CD4-positive, CD25-positive, alpha-beta regulatory T cell (primary cell): ENCODE measurements at regions not wholly inside any gene's neighbourhood (a gene's known extent, or its start where the extent isn't known, plus 50 kb on each side); places are given as distances from the start of the nearest gene placed in this dataset.

ENCODE experiments used
- ATAC-seq, 2 donors: fragments of 150-1000 bp; cut with Tn5 transposase; one replicate each; pipeline ENCODE4 v1.10.0; 2021; ENCODE audit warnings: low read depth in 2 of 2, moderate number of reproducible peaks in 2 of 2, moderate library complexity in 1 of 2
- DNase-seq, 3 donors: peaks; one replicate each; pipeline versions ENCODE4 v3.0.0 to v3.0.0-alpha.2; 2012 to 2022; ENCODE audit warnings: mixed read lengths in 1 of 3
- H3K27ac ChIP-seq: one replicate; pipeline ENCODE4 v1.7.0; 2013; ENCODE audit warnings: mild to moderate bottlenecking, low read length; ENCODE audit not compliant: insufficient read depth, poor library complexity, severe bottlenecking
- H3K27me3 ChIP-seq: one replicate; pipeline ENCODE4 v1.7.0; 2013; ENCODE audit warnings: low read length; ENCODE audit not compliant: control insufficient read depth, insufficient read depth
- H3K36me3 ChIP-seq: one replicate; pipeline ENCODE4 v1.7.0; 2013; ENCODE audit warnings: mild to moderate bottlenecking, low read length, moderate library complexity; ENCODE audit not compliant: control insufficient read depth, insufficient read depth
- H3K4me1 ChIP-seq: 2 replicates; pipeline ENCODE4 v1.7.0; 2013; ENCODE audit warnings: mild to moderate bottlenecking, low read length; ENCODE audit not compliant: insufficient read depth, control insufficient read depth, poor library complexity, severe bottlenecking
- H3K4me3 ChIP-seq: one replicate; pipeline ENCODE4 v1.7.0; 2013; ENCODE audit warnings: low read depth, mild to moderate bottlenecking, low read length, moderate library complexity
- H3K9me3 ChIP-seq, 2 experiments: 1 replicate in 1 of 2; 2 replicates in 1 of 2; pipeline ENCODE4 v1.7.0; 2013; ENCODE audit warnings: low read length in 2 of 2, mild to moderate bottlenecking in 1 of 2, moderate library complexity in 1 of 2; ENCODE audit not compliant: control insufficient read depth in 2 of 2
- H3K27ac Mint-ChIP-seq, 3 donors: one replicate each; pipeline ENCODE4 v1.8.0; 2020 to 2022; ENCODE audit warnings: mild to moderate bottlenecking in 3 of 3, mixed read lengths in 3 of 3, moderate library complexity in 2 of 3
- H3K27me3 Mint-ChIP-seq: one replicate; pipeline ENCODE4 v1.8.0; 2022; ENCODE audit warnings: mild to moderate bottlenecking, mixed read lengths
- H3K36me3 Mint-ChIP-seq: one replicate; pipeline ENCODE4 v1.8.0; 2020; ENCODE audit warnings: mixed read lengths
- H3K4me1 Mint-ChIP-seq, 4 donors: one replicate each; pipeline ENCODE4 v1.8.0; 2020 to 2022; ENCODE audit warnings: mixed read lengths in 4 of 4, mild to moderate bottlenecking in 1 of 4
- H3K4me3 Mint-ChIP-seq, 4 donors: one replicate each; pipeline ENCODE4 v1.8.0; 2020 to 2022; ENCODE audit warnings: mild to moderate bottlenecking in 4 of 4, mixed read lengths in 4 of 4, moderate library complexity in 3 of 4
- H3K9me3 Mint-ChIP-seq, 7 donors: one replicate each; pipeline ENCODE4 v1.8.0; 2020 to 2022; ENCODE audit warnings: mixed read lengths in 7 of 7, mild to moderate bottlenecking in 3 of 7, moderate library complexity in 2 of 7

DNA sequence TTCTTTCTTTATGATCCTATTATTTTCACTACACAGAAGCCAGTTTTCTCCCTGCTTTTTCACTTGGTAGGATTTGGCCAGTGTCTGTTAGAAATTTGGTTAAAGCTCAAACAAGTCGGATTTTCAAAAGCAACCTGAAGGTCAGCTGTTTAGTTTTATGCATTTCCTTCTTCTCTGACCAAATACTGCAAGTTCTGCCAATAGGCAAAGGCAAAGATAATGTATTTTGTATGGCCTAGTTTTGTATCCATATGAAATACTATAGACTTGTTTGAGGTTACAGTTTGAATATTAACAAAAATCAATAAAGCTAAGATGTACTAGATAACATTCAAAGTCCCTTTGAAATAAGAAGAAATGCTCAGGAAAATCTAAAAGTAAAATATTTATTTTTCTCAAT is 439.4 kb downstream of the TRIML1 start:
- H3K36me3 ChIP-seq, result no peaks in the 10 kb centered on the region
- H3K4me3 ChIP-seq, result no peak overlapping the region
- no peak overlapping the region for H3K27ac ChIP-seq
- Mint-ChIP-seq H3K4me1 (no peaks in the 10 kb centered on the region), H3K9me3 (peaks cover 6 to 29% (median 12%) of the 10 kb centered on the region in 7 donors), H3K27me3 (no peaks in the 10 kb centered on the region), H3K4me3 (no peak overlapping the region), H3K27ac (no peak overlapping the region), H3K36me3 (peaks cover 3% of the 10 kb centered on the region)
- H3K9me3 ChIP-seq, result peaks cover 0 to 6% of the 10 kb centered on the region in 2 experiments
- ATAC-seq, result no peak
- DNase-seq, result no peak
- no peaks in the 10 kb centered on the region for H3K27me3 ChIP-seq
- H3K4me1 ChIP-seq, result no peaks in the 10 kb centered on the region

DNA sequence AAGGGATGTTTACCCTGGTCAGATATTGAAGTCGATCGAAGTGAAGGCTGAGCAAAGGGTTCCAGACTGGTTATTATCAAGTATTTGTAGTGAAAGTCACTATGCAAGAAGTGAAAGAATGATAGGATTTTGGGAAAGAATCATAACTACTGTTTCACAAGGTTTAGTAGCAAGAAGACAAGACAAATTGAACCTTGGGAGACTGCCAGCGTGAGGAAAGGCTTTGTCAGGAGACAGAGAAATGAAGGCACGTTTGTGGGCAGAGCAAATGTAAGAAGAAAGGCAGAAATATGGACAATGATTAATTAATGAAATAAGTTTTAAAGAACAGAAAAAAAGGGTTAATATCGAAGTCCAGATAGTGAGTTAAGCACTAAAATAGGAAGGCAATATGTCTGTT is 456.8 kb downstream of the TRIML1 start:
- H3K27ac Mint-ChIP-seq, result no peak overlapping the region
- Histone ChIP-seq H3K4me3 (no peak overlapping the region), H3K4me1 (no peaks in the 10 kb centered on the region), H3K36me3 (no peaks in the 10 kb centered on the region), H3K27ac (no peak overlapping the region), H3K27me3 (no peaks in the 10 kb centered on the region), H3K9me3 (peaks cover 2 to 3% of the 10 kb centered on the region in 2 experiments)
- ATAC-seq (no peak), DNase-seq (no peak)
- H3K36me3 Mint-ChIP-seq, result no peaks in the 10 kb centered on the region
- H3K9me3 Mint-ChIP-seq, result peaks cover 3 to 26% (median 9%) of the 10 kb centered on the region in 7 donors
- no peaks in the 10 kb centered on the region for H3K27me3 Mint-ChIP-seq
- no peak overlapping the region for H3K4me3 Mint-ChIP-seq
- H3K4me1 Mint-ChIP-seq, result no peaks in the 10 kb centered on the region

DNA sequence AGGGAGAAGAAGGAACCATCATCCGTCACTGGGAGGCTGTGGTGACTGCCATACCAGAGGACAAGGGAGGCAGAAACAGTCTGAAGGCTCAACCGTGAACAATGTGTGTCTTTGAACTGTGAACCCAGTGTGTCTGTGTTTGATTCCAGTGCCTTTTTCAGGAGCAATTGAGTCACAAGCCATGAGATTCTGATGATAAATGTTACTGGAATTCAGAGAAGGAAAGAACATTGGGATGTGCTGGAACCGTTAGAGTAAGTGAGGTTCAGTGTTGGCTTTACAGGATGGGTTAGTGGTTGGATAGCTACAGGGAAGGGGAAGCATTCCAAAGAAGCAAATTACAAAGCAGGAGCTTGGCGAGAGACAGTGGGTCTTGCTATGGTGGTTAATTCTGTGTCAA is 464.4 kb downstream of the TRIML1 start:
- Mint-ChIP-seq H3K27ac (no peak overlapping the region), H3K36me3 (no peaks in the 10 kb centered on the region), H3K27me3 (no peaks in the 10 kb centered on the region), H3K9me3 (peaks cover 2 to 15% (median 6%) of the 10 kb centered on the region in 7 donors), H3K4me3 (no peak overlapping the region), H3K4me1 (no peaks in the 10 kb centered on the region)
- H3K36me3 ChIP-seq, result no peaks in the 10 kb centered on the region
- ATAC-seq, result no peak
- no peak overlapping the region for H3K4me3 ChIP-seq
- no peaks in the 10 kb centered on the region for H3K27me3 ChIP-seq
- no peak for DNase-seq
- H3K9me3 ChIP-seq, result peaks cover 3 to 9% of the 10 kb centered on the region in 2 experiments
- H3K27ac ChIP-seq, result no peak overlapping the region
- no peaks in the 10 kb centered on the region for H3K4me1 ChIP-seq

DNA sequence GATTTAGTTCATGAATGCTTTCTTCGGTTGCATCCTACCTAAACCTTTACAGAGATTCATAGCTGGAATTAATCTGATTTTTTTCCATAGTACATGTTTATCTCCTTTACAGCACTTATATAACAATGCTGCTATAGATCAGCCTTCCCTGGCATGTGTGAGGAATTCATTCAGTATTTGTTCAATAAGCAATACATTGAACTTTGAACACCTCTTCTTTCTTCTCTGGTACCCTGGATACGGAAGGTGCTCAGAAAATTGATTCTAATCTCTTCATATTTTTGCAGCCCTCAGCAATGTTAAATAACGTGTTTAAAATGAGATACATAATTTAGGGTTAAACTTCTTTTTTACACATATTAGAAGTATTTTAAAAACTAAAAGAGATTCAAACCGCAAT is 467.4 kb downstream of the TRIML1 start:
- no peak overlapping the region for H3K4me3 Mint-ChIP-seq
- DNase-seq, result no peak
- H3K36me3 ChIP-seq, result no peaks in the 10 kb centered on the region
- peaks cover 1 to 13% (median 4%) of the 10 kb centered on the region in 7 donors for H3K9me3 Mint-ChIP-seq
- no peak overlapping the region for H3K27ac Mint-ChIP-seq
- no peaks in the 10 kb centered on the region for H3K27me3 Mint-ChIP-seq
- no peaks in the 10 kb centered on the region for H3K4me1 Mint-ChIP-seq
- H3K27me3 ChIP-seq, result no peaks in the 10 kb centered on the region
- H3K27ac ChIP-seq, result no peak overlapping the region
- H3K4me1 ChIP-seq, result no peaks in the 10 kb centered on the region
- peaks cover 3 to 14% of the 10 kb centered on the region in 2 experiments for H3K9me3 ChIP-seq
- no peak for ATAC-seq
- no peak overlapping the region for H3K4me3 ChIP-seq
- no peaks in the 10 kb centered on the region for H3K36me3 Mint-ChIP-seq

DNA sequence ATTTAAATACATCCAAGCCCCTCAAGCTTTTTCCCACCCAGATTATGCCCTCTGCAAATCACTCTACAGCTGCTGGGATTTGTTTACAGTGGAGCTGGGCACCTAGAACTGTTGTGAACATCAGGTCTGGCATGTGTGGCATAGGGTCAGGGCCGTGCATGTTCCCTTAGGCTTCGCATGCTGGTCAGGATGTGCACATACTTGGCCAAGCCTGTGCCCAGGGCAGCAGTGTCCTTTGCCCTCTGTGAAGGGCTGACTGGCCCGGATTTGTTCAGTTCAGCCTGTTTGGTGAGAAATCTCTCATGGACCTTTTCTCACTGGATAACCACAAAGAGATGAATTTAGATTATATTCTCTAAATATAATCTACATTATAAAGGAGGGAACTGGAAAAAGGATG is 471.9 kb downstream of the TRIML1 start:
- Histone ChIP-seq H3K4me3 (no peak overlapping the region), H3K4me1 (no peaks in the 10 kb centered on the region), H3K27ac (no peak overlapping the region), H3K36me3 (no peaks in the 10 kb centered on the region), H3K27me3 (no peaks in the 10 kb centered on the region), H3K9me3 (peaks cover 2 to 7% of the 10 kb centered on the region in 2 experiments)
- Mint-ChIP-seq H3K4me1 (peaks cover 0 to 5% (median 0%) of the 10 kb centered on the region in 4 donors), H3K27me3 (no peaks in the 10 kb centered on the region), H3K36me3 (no peaks in the 10 kb centered on the region), H3K27ac (no peak overlapping the region), H3K9me3 (peaks cover 0 to 26% (median 10%) of the 10 kb centered on the region in 7 donors), H3K4me3 (no peak overlapping the region)
- DNase-seq (no peak), ATAC-seq (no peak)

DNA sequence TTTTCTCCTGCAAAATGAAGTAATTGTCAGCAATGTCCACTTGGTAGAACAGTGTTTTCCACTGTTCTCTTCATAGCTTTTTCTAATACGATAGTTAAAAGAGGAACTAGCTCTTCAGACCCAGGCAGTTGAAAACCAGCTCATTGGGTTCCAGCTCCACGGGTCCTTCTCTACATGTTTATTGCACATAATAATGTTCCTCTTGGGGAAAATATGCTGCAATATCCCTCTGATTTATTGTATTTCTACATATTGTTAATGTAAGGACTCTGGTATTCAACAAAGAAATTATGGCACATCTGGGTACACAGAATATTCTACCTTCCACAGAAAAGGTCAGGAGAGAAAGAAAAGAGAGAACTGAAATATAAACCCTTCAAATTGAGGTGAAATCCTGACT is 473.4 kb downstream of the TRIML1 start:
- no peak overlapping the region for H3K27ac ChIP-seq
- no peak overlapping the region for H3K4me3 ChIP-seq
- Mint-ChIP-seq H3K4me3 (no peak overlapping the region), H3K27me3 (no peaks in the 10 kb centered on the region), H3K9me3 (peaks cover 0 to 33% (median 12%) of the 10 kb centered on the region in 7 donors), H3K27ac (no peak overlapping the region), H3K4me1 (peaks cover 0 to 5% (median 0%) of the 10 kb centered on the region in 4 donors), H3K36me3 (no peaks in the 10 kb centered on the region)
- peaks cover 4 to 7% of the 10 kb centered on the region in 2 experiments for H3K9me3 ChIP-seq
- H3K27me3 ChIP-seq, result no peaks in the 10 kb centered on the region
- no peaks in the 10 kb centered on the region for H3K4me1 ChIP-seq
- no peaks in the 10 kb centered on the region for H3K36me3 ChIP-seq
- ATAC-seq (no peak), DNase-seq (no peak)

DNA sequence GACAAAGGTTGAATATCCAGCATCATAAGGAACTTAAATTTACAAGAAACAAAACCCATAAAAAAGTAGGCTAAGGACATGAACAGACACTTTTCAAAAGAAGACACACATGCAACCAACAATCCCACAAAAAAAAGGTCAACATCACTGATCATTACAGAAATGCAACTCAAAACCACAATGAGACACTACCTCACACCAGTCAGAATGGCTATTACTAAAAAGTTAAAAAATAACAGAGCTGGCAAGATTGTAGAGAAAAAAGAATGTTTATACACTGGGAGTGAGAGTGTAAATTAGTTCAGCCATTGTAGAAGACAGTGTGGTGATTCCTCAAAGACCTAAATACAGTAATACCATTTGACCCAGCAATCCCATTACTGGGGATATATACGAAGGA is 474.7 kb downstream of the TRIML1 start:
- Mint-ChIP-seq H3K4me1 (peaks cover 0 to 5% (median 0%) of the 10 kb centered on the region in 4 donors), H3K9me3 (peaks cover 0 to 37% (median 11%) of the 10 kb centered on the region in 7 donors), H3K27me3 (no peaks in the 10 kb centered on the region), H3K4me3 (no peak overlapping the region), H3K36me3 (no peaks in the 10 kb centered on the region), H3K27ac (no peak overlapping the region)
- no peaks in the 10 kb centered on the region for H3K27me3 ChIP-seq
- H3K36me3 ChIP-seq, result no peaks in the 10 kb centered on the region
- no peak overlapping the region for H3K4me3 ChIP-seq
- no peaks in the 10 kb centered on the region for H3K4me1 ChIP-seq
- H3K27ac ChIP-seq, result no peak overlapping the region
- H3K9me3 ChIP-seq, result peaks cover 4 to 7% of the 10 kb centered on the region in 2 experiments
- no peak for ATAC-seq
- DNase-seq, result no peak

DNA sequence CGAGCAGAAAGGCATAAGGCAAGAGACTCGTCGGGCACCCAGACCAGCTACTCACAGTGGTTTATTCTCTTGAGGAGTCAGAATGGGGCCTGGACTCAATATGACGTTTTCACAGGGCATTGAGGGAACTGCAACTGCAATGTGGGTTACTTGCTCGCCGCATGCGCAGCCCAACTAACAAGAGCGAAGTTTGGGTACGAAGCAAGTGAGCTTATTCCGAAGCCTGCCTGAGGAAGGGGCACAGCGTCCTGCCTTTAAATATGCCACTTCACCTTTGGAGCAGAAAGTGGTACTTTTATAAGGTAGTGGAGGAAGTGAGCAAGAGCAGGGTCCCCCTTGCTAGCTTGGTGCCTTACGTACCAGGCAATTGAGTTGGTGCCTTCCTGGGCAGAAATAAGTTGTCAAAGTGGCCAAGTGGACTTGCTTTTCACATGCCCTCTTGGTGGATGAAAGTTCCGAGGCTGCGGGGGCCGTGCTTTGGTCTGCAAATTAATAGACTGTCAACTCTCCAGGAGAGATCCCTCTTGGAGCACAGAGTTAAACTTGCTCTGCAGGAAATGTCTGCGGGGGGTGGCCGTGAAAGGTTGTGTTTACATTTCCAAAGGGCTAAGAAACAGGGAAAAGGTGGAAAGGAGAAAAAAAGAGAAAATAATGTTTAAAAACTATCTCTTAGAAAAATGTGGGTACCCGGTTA is 480.4 kb downstream of the TRIML1 start:
- Histone ChIP-seq H3K4me1 (no peaks in the 10 kb centered on the region), H3K9me3 (peaks cover 3 to 7% of the 10 kb centered on the region in 2 experiments), H3K36me3 (no peaks in the 10 kb centered on the region), H3K27ac (no peak overlapping the region), H3K4me3 (no peak overlapping the region), H3K27me3 (no peaks in the 10 kb centered on the region)
- no peak for ATAC-seq
- Mint-ChIP-seq H3K9me3 (peaks cover 0 to 22% (median 7%) of the 10 kb centered on the region in 7 donors), H3K27ac (no peak overlapping the region), H3K27me3 (no peaks in the 10 kb centered on the region), H3K36me3 (no peaks in the 10 kb centered on the region), H3K4me1 (peaks cover 0 to 5% (median 0%) of the 10 kb centered on the region in 4 donors), H3K4me3 (peak overlapping the region in 1 of 4 donors; percentile 10)
- no peak for DNase-seq
